Parathyroid adenoma (tissue), 2 donors: ENCODE measurements at regions not wholly inside any gene's neighbourhood (a gene's known extent, or its start where the extent isn't known, plus 50 kb on each side); places are given as distances from the start of the nearest gene placed in this dataset.

ENCODE experiments used
- H2AFZ ChIP-seq: fragments of 300-600 bp; sonication (generic); one replicate; pipeline ENCODE4 v1.7.0; 2017; ENCODE audit warnings: antibody characterized with exemption, mild to moderate bottlenecking
- H3K27ac ChIP-seq: fragments of 300-600 bp; sonication (generic); one replicate; pipeline ENCODE4 v1.7.0; 2017
- H3K27me3 ChIP-seq: fragments of 300-600 bp; sonication (generic); one replicate; pipeline ENCODE4 v1.7.0; 2017; ENCODE audit warnings: low read length; ENCODE audit not compliant: control insufficient read depth, insufficient read depth
- H3K36me3 ChIP-seq: fragments of 300-600 bp; sonication (generic); one replicate; pipeline ENCODE4 v1.7.0; 2017; ENCODE audit warnings: low read length; ENCODE audit not compliant: control insufficient read depth, insufficient read depth
- H3K4me1 ChIP-seq: fragments of 300-600 bp; sonication (generic); one replicate; pipeline ENCODE4 v1.7.0; 2017; ENCODE audit warnings: control low read depth
- H3K4me2 ChIP-seq: fragments of 300-600 bp; sonication (generic); one replicate; pipeline ENCODE4 v1.7.0; 2017; ENCODE audit warnings: low read length
- H3K4me3 ChIP-seq: fragments of 300-600 bp; sonication (generic); one replicate; pipeline ENCODE4 v1.7.0; 2017; ENCODE audit warnings: low read depth, low read length
- H3K79me2 ChIP-seq: fragments of 300-600 bp; sonication (generic); one replicate; pipeline ENCODE4 v1.7.0; 2017; ENCODE audit warnings: control low read depth
- H3K9ac ChIP-seq: fragments of 300-600 bp; sonication (generic); one replicate; pipeline ENCODE4 v1.7.0; 2017; ENCODE audit warnings: mild to moderate bottlenecking
- H3K9me3 ChIP-seq: fragments of 300-600 bp; sonication (generic); one replicate; pipeline ENCODE4 v1.7.0; 2017; ENCODE audit warnings: low read length; ENCODE audit not compliant: control insufficient read depth
- CTCF ChIP-seq: fragments of 300-600 bp; sonication (generic); IDR thresholded peaks from one replicate; pipeline ENCODE4 v1.7.0; 2017; ENCODE audit warnings: antibody characterized with exemption, mild to moderate bottlenecking
- donor health status: primary hyperparathyroidism.

GRCh38 chr7:85733169-85733915 lies 546.5 kb upstream of the SEMA3D start:
- Histone ChIP-seq H3K27ac (no peak overlapping the region), H3K27me3 (no peaks in the 10 kb centered on the region), H3K9ac (no peak overlapping the region), H3K4me2 (no peak overlapping the region), H3K9me3 (peaks cover 2% of the 10 kb centered on the region), H3K79me2 (no peaks in the 10 kb centered on the region), H3K4me1 (no peaks in the 10 kb centered on the region), H2AFZ (no peak overlapping the region), H3K36me3 (no peaks in the 10 kb centered on the region), H3K4me3 (no peak overlapping the region)
- TF ChIP-seq CTCF = no peak

- no peak for TF ChIP-seq CTCF
- no peaks in the 10 kb centered on the region for H3K27me3 ChIP-seq
- H2AFZ ChIP-seq = no peak overlapping the region
- H3K4me1 ChIP-seq = no peaks in the 10 kb centered on the region
- H3K9me3 ChIP-seq = peaks cover 2% of the 10 kb centered on the region
- no peak overlapping the region for H3K27ac ChIP-seq
- no peak overlapping the region for H3K4me3 ChIP-seq
- no peak overlapping the region for H3K4me2 ChIP-seq
- H3K9ac ChIP-seq = no peak overlapping the region
- H3K79me2 ChIP-seq = no peaks in the 10 kb centered on the region
- H3K36me3 ChIP-seq = no peaks in the 10 kb centered on the region
Measured at GRCh38 chr7:85730012-85730411, 543.2 kb upstream of the SEMA3D start.

- Histone ChIP-seq H3K27me3 (no peaks in the 10 kb centered on the region), H3K4me2 (no peak overlapping the region), H3K9me3 (no peaks in the 10 kb centered on the region), H3K79me2 (no peaks in the 10 kb centered on the region), H3K27ac (no peak overlapping the region), H3K4me3 (no peak overlapping the region), H3K36me3 (no peaks in the 10 kb centered on the region), H3K9ac (no peak overlapping the region), H2AFZ (no peak overlapping the region), H3K4me1 (no peaks in the 10 kb centered on the region)
- no peak for TF ChIP-seq CTCF
Measured at GRCh38 chr7:85725026-85725425, 538.2 kb upstream of the SEMA3D start.

GRCh38 chr7:85719981-85720953 lies 533.4 kb upstream of the SEMA3D start:
- Histone ChIP-seq H2AFZ (no peak overlapping the region), H3K4me1 (no peaks in the 10 kb centered on the region), H3K36me3 (no peaks in the 10 kb centered on the region), H3K27ac (no peak overlapping the region), H3K79me2 (no peaks in the 10 kb centered on the region), H3K4me2 (no peak overlapping the region), H3K4me3 (no peak overlapping the region), H3K27me3 (no peaks in the 10 kb centered on the region), H3K9me3 (no peaks in the 10 kb centered on the region), H3K9ac (no peak overlapping the region)
- no peak for TF ChIP-seq CTCF
